Activated CD4-positive, alpha-beta memory T cell treated with anti-CD3 and anti-CD28 coated beads for 36 hours (primary cell): ENCODE measurements at regions not wholly inside any gene's neighbourhood (a gene's known extent, or its start where the extent isn't known, plus 50 kb on each side); places are given as distances from the start of the nearest gene placed in this dataset.
"Not testable (repeated sequence)": the region's sequence is repeated elsewhere in the genome, so short reads cannot be mapped to it uniquely, and the experiment has no call there.

Source experiments
- CTCF ChIA-PET: fragments of 350-600 bp; sonication (Branson Sonifier 250); formaldehyde crosslinking; loops from one replicate; lab custom pipeline; 2021; ENCODE audit warnings: antibody characterized with exemption, inconsistent platforms; lab: Charles Lee
- POLR2A ChIA-PET: fragments of 350-600 bp; sonication (Branson Sonifier 250); formaldehyde crosslinking; loops from one replicate; lab custom pipeline; 2021; ENCODE audit warnings: antibody characterized with exemption; lab: Charles Lee
- DNase-seq: peaks from one replicate; pipeline ENCODE4 v3.0.0-alpha.2; 2020
- H3K27ac Mint-ChIP-seq: one replicate; pipeline ENCODE4 v1.8.0; 2021; ENCODE audit warnings: mixed read lengths
- H3K27me3 Mint-ChIP-seq: one replicate; pipeline ENCODE4 v1.8.0; 2021; ENCODE audit warnings: mixed read lengths
- H3K36me3 Mint-ChIP-seq: one replicate; pipeline ENCODE4 v1.8.0; 2021; ENCODE audit warnings: mixed read lengths
- H3K4me1 Mint-ChIP-seq: one replicate; pipeline ENCODE4 v1.8.0; 2021; ENCODE audit warnings: low read depth, mixed read lengths
- H3K4me3 Mint-ChIP-seq: one replicate; pipeline ENCODE4 v1.8.0; 2021; ENCODE audit warnings: mild to moderate bottlenecking, mixed read lengths
- H3K9me3 Mint-ChIP-seq: one replicate; pipeline ENCODE4 v1.8.0; 2021; ENCODE audit warnings: mixed read lengths
- intact Hi-C: fragments of 100-400 bp; cut with micrococcal nuclease; formaldehyde crosslinking; loops from one replicate; pipeline ENCODE4 v1.15.1; 2023

DNA sequence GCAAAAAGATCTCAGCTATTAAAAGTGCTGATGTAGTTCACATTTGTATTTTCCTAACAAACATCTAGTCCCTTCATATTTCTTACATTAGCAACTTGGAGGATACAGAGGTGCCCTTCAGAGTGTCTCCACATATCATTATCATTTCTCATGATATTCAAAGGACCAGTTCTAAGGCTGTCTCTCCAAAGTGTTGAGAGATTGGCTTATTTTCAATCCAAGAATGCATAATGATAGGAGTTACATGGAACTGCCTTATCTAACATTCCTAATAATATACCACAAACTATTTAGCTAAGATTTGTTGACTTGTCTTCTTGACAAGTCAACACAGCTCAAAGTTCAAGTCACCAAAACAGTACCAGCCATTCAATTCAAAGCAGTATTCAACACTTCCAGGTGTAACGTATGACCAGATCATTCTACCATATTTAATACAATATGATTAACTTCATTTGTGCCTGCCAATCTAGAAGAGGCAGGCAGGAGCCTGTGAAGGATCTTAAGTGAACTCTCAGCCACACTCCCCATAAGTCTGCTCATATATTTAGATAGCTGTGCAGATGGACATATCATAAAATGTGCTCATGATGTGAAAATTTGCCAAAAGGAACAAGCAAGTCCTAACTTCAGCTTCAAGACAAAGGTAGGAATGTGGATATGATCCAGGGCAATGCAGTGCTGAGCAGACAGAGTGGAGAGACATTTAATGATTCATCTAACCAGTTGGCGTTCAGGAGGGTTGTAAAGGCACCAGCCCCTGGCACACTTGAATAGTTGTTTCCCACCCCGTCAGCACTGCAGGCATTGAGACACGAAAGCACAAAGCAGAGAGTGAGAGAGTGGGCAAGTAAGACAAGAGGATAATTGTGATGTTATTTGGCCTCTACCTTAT lies 108.3 kb downstream of the MTERF1 start:
- intact Hi-C loops, result no loop called here

DNA sequence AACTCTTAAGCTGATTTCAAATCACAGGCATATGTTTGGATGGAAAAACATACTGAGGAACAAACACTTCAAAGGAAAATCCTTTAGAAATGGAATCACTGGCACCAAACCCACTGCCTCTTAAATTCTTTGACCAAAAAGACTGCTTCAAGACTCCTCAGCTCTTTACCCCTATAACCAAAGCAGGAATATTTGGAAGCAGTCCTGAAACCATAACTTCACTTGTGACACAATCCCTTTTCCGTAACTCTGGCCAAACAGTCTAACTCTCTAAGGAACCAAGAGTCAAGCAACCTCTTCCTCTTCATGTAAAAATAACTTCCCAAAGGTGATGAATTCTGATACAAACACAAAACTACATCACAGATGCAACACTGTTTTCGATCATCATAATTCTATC lies 104.3 kb downstream of the MTERF1 start:
- no peak overlapping the region for H3K27ac Mint-ChIP-seq
- intact Hi-C loops, result no loop called here
- no peak for DNase-seq
- no peaks in the 10 kb centered on the region for H3K27me3 Mint-ChIP-seq
- ChIA-PET CTCF (no interaction called here), POLR2A (no interaction called here)
- H3K4me1 Mint-ChIP-seq, result no peaks in the 10 kb centered on the region
- H3K4me3 Mint-ChIP-seq, result no peak overlapping the region
- H3K36me3 Mint-ChIP-seq, result no peaks in the 10 kb centered on the region
- H3K9me3 Mint-ChIP-seq, result no peaks in the 10 kb centered on the region

More for the DNA sequence above, 108.3 kb downstream of the MTERF1 start:
- ChIA-PET CTCF (no interaction called here), POLR2A (no interaction called here)
- Mint-ChIP-seq H3K9me3 (no peaks in the 10 kb centered on the region), H3K27me3 (no peaks in the 10 kb centered on the region), H3K36me3 (no peaks in the 10 kb centered on the region), H3K4me1 (no peaks in the 10 kb centered on the region), H3K27ac (no peak overlapping the region), H3K4me3 (no peak overlapping the region)
- DNase-seq, result no peak

DNA sequence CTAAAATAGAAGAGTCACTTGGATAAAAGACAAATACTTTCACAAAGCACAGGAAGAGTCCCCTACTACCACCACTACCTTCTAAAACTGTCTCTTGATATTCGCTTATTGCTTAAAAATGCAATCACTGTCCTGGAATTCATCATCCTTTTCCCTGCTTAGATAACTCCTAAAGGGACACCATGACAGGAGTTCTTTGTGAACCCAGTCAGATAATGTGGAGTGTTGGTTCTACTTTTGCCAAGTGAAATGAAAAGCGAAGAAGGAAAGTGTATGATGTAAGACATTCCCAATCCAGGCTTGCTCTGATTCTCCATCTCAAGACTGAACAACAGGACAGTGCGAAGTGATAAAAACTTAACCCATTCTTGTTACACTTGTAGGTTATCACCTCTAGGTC lies 103.0 kb downstream of the MTERF1 start:
- DNase-seq, result no peak
- POLR2A ChIA-PET, result no interaction called here
- Mint-ChIP-seq H3K9me3 (no peaks in the 10 kb centered on the region), H3K27ac (no peak overlapping the region), H3K36me3 (no peaks in the 10 kb centered on the region), H3K4me3 (no peak overlapping the region), H3K4me1 (no peaks in the 10 kb centered on the region), H3K27me3 (no peaks in the 10 kb centered on the region)
- CTCF ChIA-PET, result no interaction called here
- intact Hi-C loops, result no loop called here

DNA sequence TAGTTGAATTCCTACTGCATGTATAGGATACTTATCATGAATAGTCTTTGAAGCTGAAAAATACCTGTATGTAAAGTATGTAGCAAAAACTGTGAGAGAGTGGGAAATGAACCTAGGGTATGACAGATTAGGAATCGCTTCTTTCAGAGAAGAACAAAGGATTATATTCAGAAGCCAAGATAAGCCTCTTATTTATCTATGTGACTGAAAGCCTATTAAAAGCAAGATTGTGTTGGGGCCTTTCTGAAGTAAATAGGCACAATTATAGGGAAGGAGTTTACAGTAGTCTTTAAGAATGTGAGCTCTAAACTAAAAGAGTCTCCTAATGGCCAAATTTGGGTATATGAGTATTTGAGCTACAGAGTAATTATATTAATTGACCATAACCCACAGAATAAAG lies 102.1 kb downstream of the MTERF1 start:
- H3K9me3 Mint-ChIP-seq, result no peaks in the 10 kb centered on the region
- H3K27me3 Mint-ChIP-seq, result no peaks in the 10 kb centered on the region
- H3K4me1 Mint-ChIP-seq, result no peaks in the 10 kb centered on the region
- ChIA-PET CTCF (no interaction called here), POLR2A (no interaction called here)
- H3K27ac Mint-ChIP-seq, result no peak overlapping the region
- intact Hi-C loops, result no loop called here
- no peaks in the 10 kb centered on the region for H3K36me3 Mint-ChIP-seq
- no peak for DNase-seq
- H3K4me3 Mint-ChIP-seq, result no peak overlapping the region

DNA sequence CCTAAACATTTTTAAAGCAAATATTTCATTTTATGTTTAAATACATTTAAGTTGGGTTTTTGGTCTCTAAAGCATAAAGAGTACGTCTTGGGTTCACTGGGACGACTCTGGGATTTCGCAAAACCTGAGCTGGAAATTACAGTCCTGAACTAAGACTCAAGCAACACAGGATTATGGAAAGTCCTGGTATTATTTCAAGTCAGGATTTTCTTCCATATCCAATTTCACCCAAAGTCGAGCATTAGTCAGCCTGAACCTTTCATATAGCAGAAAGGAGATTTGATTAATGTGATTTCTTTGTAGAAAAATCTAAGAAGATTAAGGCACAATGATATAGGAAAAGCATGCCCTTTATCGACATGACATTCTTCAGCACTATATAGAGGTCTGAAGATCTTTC lies 100.0 kb downstream of the MTERF1 start:
- H3K4me1 Mint-ChIP-seq, result no peaks in the 10 kb centered on the region
- no peaks in the 10 kb centered on the region for H3K27me3 Mint-ChIP-seq
- intact Hi-C loops, result loop anchor here (5.0 kb wide), 1 partner anchor 698 kb away; no protein-coding TSS in a partner anchor
- POLR2A ChIA-PET, result no interaction called here
- no peak overlapping the region for H3K4me3 Mint-ChIP-seq
- no peaks in the 10 kb centered on the region for H3K9me3 Mint-ChIP-seq
- DNase-seq, result no peak
- CTCF ChIA-PET, result no interaction called here
- no peak overlapping the region for H3K27ac Mint-ChIP-seq
- no peaks in the 10 kb centered on the region for H3K36me3 Mint-ChIP-seq

DNA sequence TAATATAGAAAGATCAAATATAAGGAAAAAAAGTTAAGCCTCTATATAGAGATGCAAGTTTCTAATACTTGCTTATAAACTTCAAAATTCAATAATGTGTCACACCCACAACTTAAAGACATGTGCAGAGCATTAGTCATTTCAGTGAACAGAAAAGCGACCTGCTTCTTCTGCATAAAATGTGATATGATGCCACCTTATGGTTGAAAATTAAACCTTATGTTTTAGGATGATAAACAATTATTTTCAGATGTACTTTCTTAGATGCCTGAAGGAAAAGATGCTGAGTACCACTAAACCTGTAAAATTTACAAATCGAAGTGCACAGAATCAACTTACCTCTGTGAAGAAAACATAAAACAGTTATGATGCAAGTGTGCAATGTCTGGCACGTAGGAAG lies 96.0 kb downstream of the MTERF1 start:
- DNase-seq, result no peak
- no peaks in the 10 kb centered on the region for H3K9me3 Mint-ChIP-seq
- ChIA-PET CTCF (no interaction called here), POLR2A (no interaction called here)
- intact Hi-C loops, result loop anchor here (5.0 kb wide), 1 partner anchor 702 kb away; no protein-coding TSS in a partner anchor
- H3K4me1 Mint-ChIP-seq, result no peaks in the 10 kb centered on the region
- H3K36me3 Mint-ChIP-seq, result no peaks in the 10 kb centered on the region
- H3K4me3 Mint-ChIP-seq, result no peak overlapping the region
- H3K27ac Mint-ChIP-seq, result no peak overlapping the region
- no peaks in the 10 kb centered on the region for H3K27me3 Mint-ChIP-seq

DNA sequence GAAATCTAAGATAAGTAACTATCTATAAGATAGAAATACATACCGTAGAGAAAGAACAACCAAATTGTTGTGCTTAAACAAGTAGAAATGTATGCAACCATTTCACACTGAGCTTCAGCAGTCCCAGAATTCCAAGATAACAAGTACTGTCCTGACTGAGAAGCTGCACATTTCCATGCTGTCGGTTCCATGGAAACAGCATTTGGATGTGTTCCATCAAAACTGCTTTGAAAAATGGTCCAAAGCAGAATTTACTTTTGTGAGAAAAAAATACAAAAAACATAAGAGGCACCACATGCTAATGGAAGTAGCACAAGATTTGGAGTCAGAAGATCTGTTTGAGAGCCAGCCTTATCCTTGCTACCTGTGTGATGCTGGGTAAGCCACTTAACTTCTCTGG lies 92.6 kb downstream of the MTERF1 start:
- Mint-ChIP-seq H3K4me1 (no peaks in the 10 kb centered on the region), H3K9me3 (peaks cover 4% of the 10 kb centered on the region), H3K27ac (no peak overlapping the region), H3K36me3 (no peaks in the 10 kb centered on the region), H3K27me3 (no peaks in the 10 kb centered on the region), H3K4me3 (no peak overlapping the region)
- intact Hi-C loops, result no loop called here
- POLR2A ChIA-PET, result no interaction called here
- DNase-seq, result no peak
- CTCF ChIA-PET, result no interaction called here

DNA sequence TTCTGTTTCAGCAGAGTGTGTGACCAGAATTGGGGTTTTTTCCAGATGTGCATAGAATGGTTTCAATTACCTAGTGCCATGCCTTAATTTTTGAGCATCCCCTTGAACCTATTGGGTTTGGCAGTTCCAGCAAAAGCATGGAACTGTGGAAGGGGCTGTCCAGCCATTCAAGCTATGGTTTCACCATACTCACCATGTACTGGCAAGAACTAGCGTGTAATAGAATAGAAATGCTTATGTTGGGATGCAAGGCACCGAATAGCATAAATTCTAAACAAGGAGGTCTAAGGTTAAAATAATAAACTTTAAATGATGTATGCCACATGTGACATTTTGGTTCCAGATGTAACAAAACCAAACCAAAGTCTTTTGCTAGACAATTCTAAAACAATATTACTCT lies 91.4 kb downstream of the MTERF1 start:
- Mint-ChIP-seq H3K36me3 (no peaks in the 10 kb centered on the region), H3K27me3 (no peaks in the 10 kb centered on the region), H3K4me1 (no peaks in the 10 kb centered on the region), H3K4me3 (no peak overlapping the region), H3K27ac (no peak overlapping the region), H3K9me3 (peaks cover 6% of the 10 kb centered on the region)
- ChIA-PET CTCF (no interaction called here), POLR2A (no interaction called here)
- no peak for DNase-seq
- intact Hi-C loops, result no loop called here

DNA sequence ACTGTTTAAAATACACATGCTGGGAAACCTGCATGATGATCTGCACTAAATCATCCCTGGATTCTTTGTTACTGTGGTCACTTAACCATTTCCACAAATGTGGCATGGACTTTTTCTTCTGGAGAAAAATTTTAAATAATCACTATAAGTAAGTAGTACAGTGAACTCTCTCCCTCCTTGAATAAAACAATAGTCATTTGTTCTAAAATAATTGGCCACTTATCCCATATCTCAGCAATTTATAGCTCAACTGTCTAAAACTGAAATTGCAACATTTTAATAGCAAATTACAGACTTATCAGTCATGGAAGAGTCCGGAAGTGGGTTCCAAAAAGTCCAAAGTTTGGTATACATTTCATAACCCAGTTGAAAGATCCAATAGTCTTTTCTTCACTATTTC lies 90.9 kb downstream of the MTERF1 start:
- Mint-ChIP-seq H3K36me3 (no peaks in the 10 kb centered on the region), H3K27ac (no peak overlapping the region), H3K4me3 (no peak overlapping the region), H3K27me3 (no peaks in the 10 kb centered on the region), H3K9me3 (peaks cover 6% of the 10 kb centered on the region), H3K4me1 (no peaks in the 10 kb centered on the region)
- POLR2A ChIA-PET, result no interaction called here
- intact Hi-C loops, result no loop called here
- CTCF ChIA-PET, result no interaction called here
- DNase-seq, result no peak

DNA sequence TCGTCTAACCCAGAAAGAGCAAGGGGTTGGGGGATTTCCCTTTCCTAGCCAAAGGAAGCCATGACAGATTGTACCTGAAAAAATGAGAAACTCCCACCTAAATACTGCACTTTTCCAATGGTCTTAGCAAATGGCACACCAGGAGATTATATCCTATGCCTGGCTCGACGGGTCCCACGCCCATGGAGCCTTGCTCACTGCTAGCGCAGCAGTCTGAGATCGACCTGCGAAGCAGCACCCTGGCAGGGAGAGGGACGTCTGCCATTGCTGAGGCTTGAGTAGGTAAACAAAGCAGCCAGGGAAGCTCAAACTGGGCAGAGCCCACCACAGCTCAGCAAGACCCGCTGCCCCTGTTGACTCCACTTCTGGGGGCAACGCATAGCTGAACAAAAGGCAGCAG lies 89.9 kb downstream of the MTERF1 start:
- H3K27me3 Mint-ChIP-seq, intact Hi-C loops, H3K9me3 Mint-ChIP-seq, H3K36me3 Mint-ChIP-seq, H3K4me1 Mint-ChIP-seq, DNase-seq, POLR2A ChIA-PET, CTCF ChIA-PET, H3K27ac Mint-ChIP-seq, H3K4me3 Mint-ChIP-seq: not testable (repeated sequence)

DNA sequence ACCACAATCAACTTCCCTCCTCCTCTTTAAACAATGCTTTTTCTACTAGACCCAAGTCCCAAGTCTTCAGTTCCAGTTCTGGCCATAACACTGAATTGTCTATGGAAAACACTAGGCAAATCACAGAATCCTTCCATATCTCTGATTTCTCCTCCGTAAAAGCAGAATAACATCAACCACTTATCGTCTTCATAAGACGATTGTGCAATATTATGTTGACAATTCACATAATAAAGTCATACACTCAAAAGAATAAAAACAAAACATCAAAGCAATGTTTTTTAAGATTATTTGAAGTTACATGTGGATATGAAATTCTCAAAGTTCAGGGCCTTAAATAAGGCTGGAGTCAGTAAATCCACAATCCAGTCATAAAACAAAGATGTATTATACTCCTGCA lies 84.4 kb downstream of the MTERF1 start:
- no peak overlapping the region for H3K27ac Mint-ChIP-seq
- POLR2A ChIA-PET, result no interaction called here
- H3K4me3 Mint-ChIP-seq, result no peak overlapping the region
- H3K4me1 Mint-ChIP-seq, result no peaks in the 10 kb centered on the region
- CTCF ChIA-PET, result no interaction called here
- no peak for DNase-seq
- H3K27me3 Mint-ChIP-seq, result no peaks in the 10 kb centered on the region
- no peaks in the 10 kb centered on the region for H3K36me3 Mint-ChIP-seq
- peaks cover 9% of the 10 kb centered on the region for H3K9me3 Mint-ChIP-seq
- intact Hi-C loops, result no loop called here

DNA sequence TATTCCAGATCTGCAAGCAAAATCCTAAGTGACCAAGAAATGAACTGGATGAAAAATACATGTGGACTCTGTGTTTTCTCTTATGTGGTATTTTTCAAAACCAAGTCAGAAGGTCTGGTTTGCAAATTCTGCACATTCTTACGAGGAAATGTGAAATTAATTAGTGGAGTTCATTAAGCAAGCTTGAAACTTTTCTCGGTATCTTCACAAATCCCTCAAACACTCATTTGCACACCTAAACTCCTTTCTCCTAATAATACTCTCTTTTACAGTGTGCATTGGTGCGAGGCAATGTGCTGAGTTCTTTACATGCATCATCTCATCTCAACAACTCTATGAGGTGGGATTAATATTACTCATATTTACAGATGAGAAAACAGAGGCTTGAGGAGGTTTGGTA lies 82.1 kb downstream of the MTERF1 start:
- Mint-ChIP-seq H3K4me1 (no peaks in the 10 kb centered on the region), H3K36me3 (no peaks in the 10 kb centered on the region)
- CTCF ChIA-PET, result no interaction called here

DNA sequence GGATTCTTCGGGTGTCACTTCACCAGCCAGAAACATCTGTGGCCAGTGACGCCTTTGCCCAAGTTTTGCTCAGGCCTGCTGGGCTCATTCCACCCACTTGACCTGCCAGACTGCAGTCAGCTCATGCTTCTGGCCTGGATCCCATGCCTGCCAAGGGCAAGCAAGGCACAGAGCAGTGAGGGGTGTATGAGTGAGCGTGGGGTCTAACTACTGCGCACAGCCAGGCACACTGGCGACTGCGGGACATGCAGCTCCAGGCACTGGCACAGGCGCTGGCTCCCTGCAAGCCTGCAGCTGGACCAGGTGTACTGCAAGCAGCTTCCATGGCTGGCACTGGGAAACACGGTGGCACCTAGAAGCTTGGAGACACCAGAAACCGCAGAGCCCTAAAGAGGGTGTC lies 80.1 kb downstream of the MTERF1 start:
- no peak for DNase-seq
- intact Hi-C loops, result no loop called here
- Mint-ChIP-seq H3K36me3 (no peaks in the 10 kb centered on the region), H3K4me1 (no peaks in the 10 kb centered on the region), H3K9me3 (no peaks in the 10 kb centered on the region), H3K4me3 (no peak overlapping the region), H3K27me3 (no peaks in the 10 kb centered on the region), H3K27ac (no peak overlapping the region)
- ChIA-PET CTCF (no interaction called here), POLR2A (interaction anchor here (0.6 kb wide), 1 partner anchor 1571 kb away, joined by 3 read pairs; no protein-coding TSS in a partner anchor)

More for the DNA sequence above, 82.1 kb downstream of the MTERF1 start:
- H3K27ac Mint-ChIP-seq, result no peak overlapping the region
- H3K9me3 Mint-ChIP-seq, result peaks cover 5% of the 10 kb centered on the region
- POLR2A ChIA-PET, result no interaction called here
- no peak overlapping the region for H3K4me3 Mint-ChIP-seq
- intact Hi-C loops, result no loop called here
- H3K27me3 Mint-ChIP-seq, result no peaks in the 10 kb centered on the region
- DNase-seq, result no peak
